ENCODE measurements at regions not wholly inside any gene's neighbourhood (a gene's known extent, or its start where the extent isn't known, plus 50 kb on each side); places are given as distances from the start of the nearest gene placed in this dataset.

DNA sequence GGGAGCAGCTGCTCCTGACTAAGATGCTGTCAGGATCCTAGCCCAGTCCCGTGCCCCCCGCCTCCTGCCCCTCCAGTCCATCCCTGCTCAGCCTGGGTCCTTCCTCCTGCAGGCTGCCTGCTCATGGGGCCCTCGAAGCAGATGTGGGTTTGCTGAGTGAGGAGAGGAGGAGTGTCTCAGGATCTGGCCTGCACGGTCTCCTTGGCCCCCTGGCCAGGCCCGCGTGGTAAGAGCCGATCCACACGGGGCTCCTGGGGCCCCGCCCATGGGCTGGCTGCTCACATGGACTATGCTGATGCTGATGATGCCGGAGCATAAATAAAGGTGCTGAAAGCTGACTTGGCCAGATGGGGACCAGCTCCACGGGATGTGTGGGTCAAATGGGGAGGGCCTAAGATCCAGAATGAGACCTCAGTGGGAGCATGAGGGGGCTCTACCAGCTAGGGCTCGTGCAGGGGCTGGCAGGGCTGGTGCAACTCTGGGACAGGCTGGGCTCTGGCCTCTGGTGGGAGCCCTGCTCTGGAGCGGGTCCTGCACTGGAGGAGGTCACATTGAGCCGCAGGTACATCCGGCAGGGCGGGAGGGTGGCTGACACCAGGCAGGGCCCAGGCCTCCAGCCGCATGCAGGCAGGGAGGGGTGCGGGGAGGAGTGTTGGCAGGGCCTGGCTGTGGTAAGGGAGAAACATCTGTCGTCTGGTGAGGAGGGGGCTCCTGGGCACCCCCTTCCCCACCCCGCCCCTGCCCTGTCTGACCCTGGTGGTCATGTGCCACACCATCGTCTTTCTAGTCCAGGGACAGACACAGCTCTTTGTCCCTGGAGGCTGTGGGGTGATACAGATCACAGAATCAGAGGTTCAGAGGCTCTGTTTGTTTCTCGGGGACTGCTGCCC lies 275.3 kb upstream of the HDAC4 start:
- TF ChIP-seq, protein P1, sequence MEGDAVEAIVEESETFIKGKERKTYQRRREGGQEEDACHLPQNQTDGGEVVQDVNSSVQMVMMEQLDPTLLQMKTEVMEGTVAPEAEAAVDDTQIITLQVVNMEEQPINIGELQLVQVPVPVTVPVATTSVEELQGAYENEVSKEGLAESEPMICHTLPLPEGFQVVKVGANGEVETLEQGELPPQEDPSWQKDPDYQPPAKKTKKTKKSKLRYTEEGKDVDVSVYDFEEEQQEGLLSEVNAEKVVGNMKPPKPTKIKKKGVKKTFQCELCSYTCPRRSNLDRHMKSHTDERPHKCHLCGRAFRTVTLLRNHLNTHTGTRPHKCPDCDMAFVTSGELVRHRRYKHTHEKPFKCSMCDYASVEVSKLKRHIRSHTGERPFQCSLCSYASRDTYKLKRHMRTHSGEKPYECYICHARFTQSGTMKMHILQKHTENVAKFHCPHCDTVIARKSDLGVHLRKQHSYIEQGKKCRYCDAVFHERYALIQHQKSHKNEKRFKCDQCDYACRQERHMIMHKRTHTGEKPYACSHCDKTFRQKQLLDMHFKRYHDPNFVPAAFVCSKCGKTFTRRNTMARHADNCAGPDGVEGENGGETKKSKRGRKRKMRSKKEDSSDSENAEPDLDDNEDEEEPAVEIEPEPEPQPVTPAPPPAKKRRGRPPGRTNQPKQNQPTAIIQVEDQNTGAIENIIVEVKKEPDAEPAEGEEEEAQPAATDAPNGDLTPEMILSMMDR (IDR thresholded peaks at IDR 0.05; ENCODE audit: low read depth, low read length) = no peak
- no peak for DNase-seq (ENCODE audit: extremely low read depth, low read depth)

DNA sequence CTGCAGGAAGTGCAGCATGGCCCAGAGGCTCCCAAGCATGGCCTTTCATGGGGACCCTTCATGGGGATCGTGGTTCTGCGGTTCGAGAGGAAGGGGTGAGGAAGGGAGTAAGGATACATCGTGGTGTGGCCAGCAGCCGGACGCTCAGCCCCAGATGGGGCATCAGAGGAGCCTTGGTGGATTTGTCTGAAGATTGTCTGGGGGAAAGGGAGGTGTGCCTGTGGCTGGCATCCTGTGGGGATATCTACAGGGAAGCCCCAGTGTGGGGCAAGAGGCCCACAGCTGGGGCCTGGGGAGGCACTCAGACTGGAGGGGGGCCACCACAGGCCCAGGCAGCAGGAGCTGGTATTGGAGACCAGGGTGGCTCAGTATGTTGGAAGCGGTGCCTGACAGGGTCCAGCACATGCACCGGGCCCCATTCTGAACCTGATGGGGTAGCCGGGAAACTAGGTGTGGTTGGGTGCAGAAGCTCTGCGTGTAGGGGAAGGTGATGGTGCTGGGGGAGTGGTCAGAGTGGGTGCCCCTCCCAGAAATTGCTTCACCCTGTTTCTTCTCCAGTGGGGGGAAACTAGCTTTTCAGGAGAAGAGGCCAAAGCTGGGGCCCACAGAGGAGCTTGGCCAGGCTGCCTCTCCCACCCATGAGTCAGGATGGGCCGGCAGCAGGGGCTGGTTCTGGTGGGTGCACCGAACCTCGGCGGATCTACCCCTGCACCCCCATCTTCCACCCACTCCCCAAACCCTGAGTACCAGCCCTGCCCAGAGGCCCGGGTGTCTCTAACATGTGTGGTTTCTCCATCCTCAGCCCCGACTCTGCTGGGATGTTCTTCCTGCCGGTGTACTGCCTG lies 274.4 kb upstream of the HDAC4 start:
- no peak for DNase-seq (ENCODE audit: extremely low read depth, low read depth)
- TF ChIP-seq, protein P1 (IDR thresholded peaks at IDR 0.05; ENCODE audit: low read depth, low read length) = no peak

DNA sequence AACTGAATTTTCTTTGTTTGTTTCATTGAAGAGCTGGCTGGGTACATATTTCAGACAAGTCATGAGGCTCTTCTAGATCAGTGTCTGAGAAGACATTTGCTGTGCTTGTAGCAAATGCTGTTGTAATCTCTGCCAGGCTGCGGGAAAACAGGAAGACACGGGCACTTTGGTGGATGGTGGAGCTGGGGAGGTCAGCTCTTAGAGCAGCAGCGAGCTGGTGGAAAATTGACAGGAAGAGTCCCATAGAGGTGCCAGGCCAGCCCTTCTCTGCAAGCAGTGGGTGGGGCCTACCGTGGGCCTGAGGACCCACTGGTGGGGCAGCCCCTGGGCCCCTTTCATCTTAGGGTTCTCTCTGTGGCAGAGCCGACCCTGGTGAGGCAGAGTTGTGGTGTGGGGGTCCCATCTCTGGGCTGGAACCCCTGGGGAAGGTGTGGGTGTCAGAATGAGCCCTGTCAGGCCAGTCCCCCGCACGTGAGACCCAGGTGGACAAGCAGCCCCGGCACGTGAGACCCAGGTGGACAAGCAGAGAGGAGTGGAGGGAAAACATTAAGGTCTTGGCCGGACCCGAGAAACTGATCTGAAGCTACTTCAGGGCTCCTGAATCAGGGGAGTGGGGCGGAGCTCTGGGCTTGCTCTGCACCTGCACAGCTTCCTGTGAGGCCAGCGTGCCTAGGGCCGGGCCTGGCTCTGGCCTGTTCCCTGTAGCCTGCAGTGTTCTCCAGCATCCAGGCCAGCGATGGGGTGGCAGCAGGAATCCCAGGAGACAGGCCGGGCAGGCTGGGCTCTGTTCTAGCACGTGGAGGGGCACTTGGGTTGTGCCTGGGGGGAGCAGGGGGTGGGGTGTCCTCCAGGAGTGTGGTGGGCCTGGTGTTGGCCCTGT lies 273.5 kb upstream of the HDAC4 start:
- no peak for DNase-seq (ENCODE audit: extremely low read depth, low read depth)
- TF ChIP-seq, protein P1 (IDR thresholded peaks at IDR 0.05; ENCODE audit: low read depth, low read length) = no peak

DNA sequence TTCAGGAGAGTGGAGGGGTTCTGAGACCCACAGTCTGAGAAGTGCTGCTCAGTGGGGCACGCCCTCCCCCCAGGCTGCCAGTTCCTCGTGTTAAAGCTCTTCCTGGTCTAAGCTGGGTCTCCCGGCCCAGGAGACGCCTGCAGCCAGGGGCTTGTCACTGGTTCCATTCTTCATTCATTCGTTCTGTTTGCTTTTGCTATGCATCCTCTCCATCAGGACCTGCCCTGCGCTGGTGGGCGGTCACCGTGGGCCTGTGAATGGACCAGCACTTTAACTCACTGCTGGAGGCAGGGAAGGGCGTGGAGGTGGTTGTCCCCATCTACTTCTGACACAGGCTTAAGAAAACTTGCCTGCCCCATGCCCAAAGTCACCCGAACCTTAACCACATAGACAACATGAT lies 272.8 kb upstream of the HDAC4 start:
- TF ChIP-seq, protein P1 (IDR thresholded peaks at IDR 0.05; ENCODE audit: low read depth, low read length) = no peak

DNA sequence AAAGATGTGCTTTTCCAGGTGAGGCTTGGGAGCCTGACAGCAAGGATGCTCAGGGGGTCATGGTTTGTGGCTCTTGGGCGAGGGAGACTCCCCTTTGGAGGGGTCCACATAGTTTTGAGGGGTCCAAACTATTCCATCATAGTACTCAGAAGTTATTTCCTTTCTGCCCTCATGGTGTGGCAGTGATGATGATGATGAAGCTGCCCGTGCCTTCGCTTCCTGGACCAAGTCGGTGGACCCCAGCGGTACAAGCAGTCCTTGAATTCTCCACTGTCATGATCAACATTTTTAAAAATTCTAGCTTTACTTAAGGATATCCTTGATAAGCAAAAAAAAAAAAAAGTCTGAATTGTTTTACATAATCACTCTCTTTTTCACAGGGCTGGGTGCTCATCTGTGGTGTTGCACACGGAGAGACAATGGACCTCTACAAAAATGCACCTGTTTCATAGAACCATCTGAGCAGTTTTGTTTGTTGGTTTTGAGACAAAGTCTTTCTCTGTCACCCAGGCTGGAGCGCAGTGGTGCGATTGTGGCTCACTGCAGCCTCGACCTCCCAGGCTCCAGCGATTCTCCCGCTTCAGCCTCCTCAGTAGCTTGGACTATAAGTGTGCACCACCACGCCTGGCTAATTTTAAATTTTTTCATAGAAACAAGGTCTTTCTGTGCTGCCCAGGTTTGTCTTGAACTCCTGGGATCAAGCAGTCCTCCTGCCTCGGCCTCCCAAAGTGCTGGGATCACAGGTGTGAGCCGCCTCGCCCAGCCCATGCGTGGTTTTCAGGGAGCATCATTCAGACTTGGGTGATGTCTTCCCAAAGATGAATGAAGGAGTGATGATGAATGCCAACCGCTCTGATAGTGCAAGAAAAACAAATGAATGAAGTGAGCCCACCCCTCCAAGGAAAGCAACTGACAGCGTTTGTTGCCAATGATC lies 271.4 kb upstream of the HDAC4 start:
- TF ChIP-seq, protein P1 (IDR thresholded peaks at IDR 0.05; ENCODE audit: low read depth, low read length) = no peak

More for the DNA sequence above, 272.8 kb upstream of the HDAC4 start:
- DNase-seq (ENCODE audit: extremely low read depth, low read depth) = no peak

DNA sequence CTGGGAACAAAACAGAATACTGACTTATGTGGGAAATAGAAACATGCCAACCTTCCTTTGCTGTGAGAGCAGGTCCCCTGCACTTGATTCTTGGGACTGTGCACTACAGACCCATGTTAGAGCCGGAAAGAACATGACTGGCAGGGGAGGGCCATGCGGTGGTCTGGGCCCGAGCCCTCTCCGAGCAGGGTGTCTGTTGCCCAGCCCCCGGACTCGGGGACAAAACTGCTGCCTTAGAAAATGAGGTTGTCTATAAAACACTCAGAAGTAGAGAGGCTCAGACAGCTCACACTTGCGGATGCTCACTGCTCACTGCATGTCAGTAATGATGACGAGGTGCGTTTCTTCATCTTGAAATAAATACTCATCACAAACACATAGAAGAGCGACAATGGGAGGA lies 270.7 kb upstream of the HDAC4 start:
- no peak for DNase-seq (ENCODE audit: extremely low read depth, low read depth)
- TF ChIP-seq, protein P1 (IDR thresholded peaks at IDR 0.05; ENCODE audit: low read depth, low read length) = no peak

More for the DNA sequence above, 271.4 kb upstream of the HDAC4 start:
- DNase-seq (ENCODE audit: extremely low read depth, low read depth) = no peak
